Activated CD4-positive, CD25-positive, alpha-beta regulatory T cell treated with anti-CD3 and anti-CD28 coated beads, Interleukin-2, amount 50 U/mL, for 24 hours (primary cell): ENCODE measurements at regions not wholly inside any gene's neighbourhood (a gene's known extent, or its start where the extent isn't known, plus 50 kb on each side); places are given as distances from the start of the nearest gene placed in this dataset.

Experiments
- ATAC-seq, 2 donors: fragments of 150-1000 bp; cut with Tn5 transposase; one replicate each; pipeline ENCODE4 v1.10.0; 2021; ENCODE audit warnings: mild to moderate bottlenecking in 1 of 2, moderate library complexity in 1 of 2

DNA sequence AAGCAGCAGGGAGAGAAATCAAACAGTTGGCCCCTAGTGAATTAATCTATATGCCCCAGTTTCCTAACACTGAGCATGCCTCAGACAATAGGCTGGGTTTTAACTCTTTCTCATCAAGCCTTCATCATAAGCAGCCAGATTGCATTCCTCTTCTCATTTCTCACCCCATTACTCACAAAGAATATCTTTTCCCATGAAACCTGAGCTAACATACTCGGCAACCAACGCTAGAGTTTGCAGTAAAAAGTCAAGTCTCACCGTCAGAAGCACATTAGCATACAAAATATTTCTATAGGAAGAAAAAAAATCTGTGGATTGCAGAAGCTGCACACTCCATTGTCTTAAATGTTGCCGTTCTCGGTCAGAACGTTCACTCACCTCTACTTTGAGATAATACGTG is 429.9 kb upstream of the ARID1B start:
- no peak for ATAC-seq

- ATAC-seq: no peak
Observed at GRCh38 chr6:156345700-156346099, 431.5 kb upstream of the ARID1B start.

DNA sequence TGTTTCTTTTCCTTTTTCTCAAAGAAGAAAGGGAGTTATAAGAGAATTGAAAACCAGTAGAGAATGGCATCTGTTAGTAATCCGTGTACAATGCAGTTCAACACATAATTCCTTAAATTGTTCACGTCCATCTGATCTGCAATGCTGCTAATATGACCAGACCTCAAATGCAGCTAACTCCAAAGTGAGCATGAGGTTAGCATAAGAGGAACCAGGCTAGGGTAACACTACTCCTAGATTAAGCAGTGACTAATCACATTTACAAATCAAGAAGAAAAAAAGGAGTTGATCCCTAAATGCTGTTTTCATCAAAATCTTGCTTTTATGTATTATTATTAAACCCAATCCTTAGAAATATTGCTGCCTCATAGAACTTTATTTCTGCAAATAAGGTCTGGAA is 432.7 kb upstream of the ARID1B start:
- no peak for ATAC-seq

- no peak for ATAC-seq
Observed at GRCh38 chr6:156337801-156338200, 439.4 kb upstream of the ARID1B start.

GRCh38 chr6:156336733-156337132 is 440.4 kb upstream of the ARID1B start:
- ATAC-seq: no peak

DNA sequence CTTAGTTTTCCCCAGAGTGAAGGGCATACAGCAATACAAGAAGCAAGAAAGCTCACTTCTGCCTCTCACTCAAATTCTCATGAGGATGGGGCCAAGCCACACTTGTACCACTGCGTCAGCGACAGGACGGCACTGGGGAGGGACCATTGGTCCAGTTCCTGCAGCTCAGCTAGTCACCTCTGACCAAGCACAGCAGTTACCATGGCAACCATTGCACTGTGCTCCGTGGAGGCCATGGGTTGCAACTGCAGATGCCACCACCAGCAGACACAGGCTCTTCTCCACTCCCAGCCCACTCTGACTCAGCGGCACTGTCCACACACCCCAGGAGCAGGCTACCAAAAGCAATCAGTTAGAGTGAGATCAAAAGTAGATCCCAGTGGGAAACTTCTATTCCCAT is 441.1 kb upstream of the ARID1B start:
- ATAC-seq: no peak

DNA sequence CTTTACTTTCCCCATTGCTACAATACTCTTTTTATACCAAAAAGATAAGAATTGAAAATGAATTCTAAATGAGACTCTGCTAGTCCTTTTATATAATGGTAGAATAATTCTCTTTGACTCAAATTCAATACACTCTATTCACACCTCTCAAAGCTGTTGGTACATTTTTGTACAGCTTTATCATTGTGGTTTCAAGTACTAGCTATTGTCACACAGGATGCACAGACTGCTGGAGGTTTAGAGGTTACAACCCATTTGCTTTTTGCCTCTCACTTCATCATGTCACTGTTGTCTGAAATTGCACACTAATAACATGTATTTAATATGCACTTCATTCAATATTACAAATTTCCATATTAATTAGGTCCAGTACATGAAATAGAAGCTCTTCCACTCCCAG is 442.2 kb upstream of the ARID1B start:
- ATAC-seq: no peak

DNA sequence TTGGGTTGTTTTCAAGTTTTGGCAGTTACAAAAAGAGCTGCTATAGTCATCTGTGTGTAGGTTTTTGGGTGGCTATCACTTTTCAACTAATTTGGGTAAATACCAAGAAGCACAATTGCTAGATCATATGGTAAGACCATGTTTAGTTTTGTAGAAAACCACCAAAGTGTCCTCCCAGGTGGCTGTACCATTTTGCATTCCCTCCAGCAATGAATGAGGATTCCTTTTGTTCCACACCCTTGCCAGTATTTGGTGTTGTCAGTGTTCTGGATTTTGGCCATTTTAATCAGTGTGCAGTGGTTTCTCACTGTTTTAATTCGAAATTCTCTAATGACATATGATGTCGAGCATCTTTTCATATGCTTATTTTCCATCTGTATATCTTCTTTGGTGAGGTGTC is 457.5 kb upstream of the ARID1B start:
- ATAC-seq: no peak

DNA sequence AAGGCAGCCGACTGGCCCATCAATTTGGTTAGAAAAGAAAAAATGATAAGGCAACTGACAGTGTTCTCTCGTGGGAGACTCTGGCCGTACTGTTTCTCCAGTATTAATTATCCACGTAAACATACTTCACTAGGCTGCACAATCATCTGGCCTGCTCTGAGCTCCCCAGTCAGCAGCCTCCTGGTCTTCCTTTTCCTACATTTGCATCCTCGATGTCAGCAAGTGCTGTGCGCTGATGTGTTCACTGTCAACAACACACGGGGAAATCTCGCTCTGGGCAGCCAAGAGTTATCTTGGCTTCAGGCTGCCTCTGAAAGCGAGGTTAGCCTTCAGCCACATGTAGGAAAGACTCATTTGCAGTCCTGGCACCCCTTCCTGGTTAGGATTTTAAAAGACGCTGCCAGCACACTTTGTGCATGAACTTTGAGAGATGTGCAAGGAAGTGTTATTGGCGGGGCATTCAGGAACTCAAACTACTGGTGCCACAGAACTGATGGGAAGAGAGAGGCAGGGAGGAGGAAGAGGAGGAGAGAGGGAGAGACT is 460.5 kb upstream of the ARID1B start:
- no peak for ATAC-seq

DNA sequence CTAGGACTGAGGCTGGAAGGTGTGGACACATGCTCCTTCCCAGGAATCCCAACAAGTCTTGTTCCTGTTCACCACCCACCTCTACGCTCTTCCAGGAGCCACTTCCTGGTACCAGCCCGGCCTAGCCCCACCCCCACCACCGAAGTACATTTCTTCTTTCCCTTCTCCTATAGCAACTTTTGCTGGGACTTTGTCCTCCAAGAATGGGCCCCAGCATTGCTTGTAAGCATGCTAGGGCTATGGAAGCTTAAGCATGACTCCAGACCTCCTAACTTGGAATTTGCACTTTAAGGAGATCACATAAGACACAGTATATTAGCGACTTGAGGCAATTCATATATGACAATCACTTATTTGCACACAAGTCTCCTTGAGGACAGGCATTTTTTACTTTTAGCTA is 462.0 kb upstream of the ARID1B start:
- no peak for ATAC-seq

- no peak for ATAC-seq
Observed at GRCh38 chr6:156313037-156313436, 464.1 kb upstream of the ARID1B start.

DNA sequence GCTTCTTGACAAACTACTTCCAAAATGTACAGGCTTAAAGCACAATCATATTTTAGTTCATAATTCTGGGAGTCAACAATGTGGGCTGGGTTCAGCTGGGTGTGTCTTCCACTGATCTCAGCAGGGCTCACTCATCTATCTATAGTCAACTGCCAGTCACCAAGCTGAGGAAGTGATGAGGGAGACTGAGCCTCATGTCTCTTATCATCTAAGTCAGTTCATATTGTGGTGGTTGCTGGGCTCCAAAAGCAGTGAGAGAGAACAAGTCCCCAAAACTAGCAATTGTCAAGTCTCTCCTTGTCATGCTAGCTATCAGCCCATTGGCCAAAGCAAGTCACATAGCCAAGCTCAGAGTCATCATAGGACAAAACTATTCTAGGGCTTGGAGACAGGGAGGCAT is 465.9 kb upstream of the ARID1B start:
- no peak for ATAC-seq

GRCh38 chr6:156310701-156311100 is 466.5 kb upstream of the ARID1B start:
- ATAC-seq: no peak

DNA sequence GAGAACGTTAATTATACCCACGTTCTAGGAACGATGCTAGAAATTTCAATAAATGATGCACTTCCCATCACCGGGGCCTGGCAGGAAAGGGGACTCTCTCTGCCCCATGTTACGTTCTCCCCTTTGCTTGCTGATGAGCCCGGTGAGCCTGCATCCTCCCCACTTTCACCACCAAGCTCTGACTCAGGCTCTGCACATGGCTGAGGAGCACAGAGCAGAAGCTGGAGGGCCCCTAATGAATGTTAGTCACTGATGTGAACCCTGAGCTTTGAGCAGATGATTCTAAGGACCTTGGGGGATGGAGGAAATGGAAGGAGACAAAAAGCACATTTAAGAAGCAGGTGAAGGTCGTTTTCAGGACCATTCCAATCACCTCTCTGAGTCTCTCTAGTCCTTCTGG is 468.2 kb upstream of the ARID1B start:
- no peak for ATAC-seq

GRCh38 chr6:156308604-156309003 is 468.6 kb upstream of the ARID1B start:
- ATAC-seq: no peak

DNA sequence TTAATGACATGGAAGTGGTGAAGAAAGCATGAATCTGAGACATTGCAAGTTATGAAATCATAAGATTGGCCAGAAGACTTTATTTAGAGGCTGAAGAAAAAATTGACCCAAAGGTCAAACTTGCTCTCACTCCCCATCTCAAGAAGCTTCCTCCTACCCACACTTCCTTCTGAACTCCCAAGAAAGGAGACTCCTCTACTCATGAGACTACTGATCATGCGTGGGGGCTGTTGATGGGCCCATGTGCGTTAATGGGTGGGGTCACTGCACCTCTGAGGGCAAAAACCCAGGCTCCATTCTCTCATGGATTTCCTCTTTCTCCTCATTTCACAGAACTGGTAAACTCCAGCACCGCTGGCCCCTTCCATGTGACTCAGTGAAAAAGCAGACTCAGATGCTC is 470.6 kb upstream of the ARID1B start:
- no peak for ATAC-seq

DNA sequence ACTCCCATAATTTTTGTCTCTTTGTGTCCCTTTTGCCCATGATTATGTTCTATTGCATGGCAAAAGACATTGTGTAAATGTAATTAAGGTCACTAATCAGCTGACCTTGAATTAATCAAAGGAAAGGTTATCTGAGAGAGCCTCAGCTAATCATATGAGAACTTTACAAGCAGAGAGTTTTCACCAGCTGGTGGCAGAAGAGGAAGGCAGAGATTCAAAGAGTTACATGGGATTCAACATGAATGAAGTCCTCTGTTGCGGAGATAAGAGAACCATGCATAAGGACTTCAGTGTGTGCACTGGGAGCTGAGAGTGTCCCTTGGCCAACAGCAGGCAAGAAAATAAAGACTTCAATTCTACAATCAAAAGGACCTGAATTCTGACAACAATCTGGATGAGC is 494.1 kb upstream of the ARID1B start:
- ATAC-seq: no peak

DNA sequence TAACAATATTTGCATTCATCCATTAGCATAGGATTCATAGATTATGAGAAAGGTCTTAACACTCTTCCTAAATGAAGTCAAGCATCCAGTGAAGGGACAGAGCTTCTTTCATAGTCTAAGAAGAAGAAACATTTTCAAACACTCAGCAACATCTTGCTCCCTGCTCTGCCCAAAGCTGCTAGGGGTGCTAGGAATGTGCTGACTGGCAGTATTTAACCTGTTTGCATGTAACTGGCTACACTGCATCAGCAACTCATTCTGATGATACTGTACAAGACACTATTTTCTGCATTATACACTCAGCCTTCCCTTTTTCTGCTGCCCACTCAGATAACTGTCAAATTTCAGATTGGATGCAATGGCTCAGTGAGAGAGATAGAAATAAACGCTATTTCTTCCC is 495.1 kb upstream of the ARID1B start:
- no peak for ATAC-seq

GRCh38 chr6:156281266-156281665 is 495.9 kb upstream of the ARID1B start:
- no peak for ATAC-seq

- ATAC-seq: no peak
Observed at GRCh38 chr6:156280065-156280464, 497.1 kb upstream of the ARID1B start.

- no peak for ATAC-seq
Observed at GRCh38 chr6:156279261-156279969, 497.8 kb upstream of the ARID1B start.

- no peak for ATAC-seq
Observed at GRCh38 chr6:156273065-156273711, 504.0 kb upstream of the ARID1B start.

DNA sequence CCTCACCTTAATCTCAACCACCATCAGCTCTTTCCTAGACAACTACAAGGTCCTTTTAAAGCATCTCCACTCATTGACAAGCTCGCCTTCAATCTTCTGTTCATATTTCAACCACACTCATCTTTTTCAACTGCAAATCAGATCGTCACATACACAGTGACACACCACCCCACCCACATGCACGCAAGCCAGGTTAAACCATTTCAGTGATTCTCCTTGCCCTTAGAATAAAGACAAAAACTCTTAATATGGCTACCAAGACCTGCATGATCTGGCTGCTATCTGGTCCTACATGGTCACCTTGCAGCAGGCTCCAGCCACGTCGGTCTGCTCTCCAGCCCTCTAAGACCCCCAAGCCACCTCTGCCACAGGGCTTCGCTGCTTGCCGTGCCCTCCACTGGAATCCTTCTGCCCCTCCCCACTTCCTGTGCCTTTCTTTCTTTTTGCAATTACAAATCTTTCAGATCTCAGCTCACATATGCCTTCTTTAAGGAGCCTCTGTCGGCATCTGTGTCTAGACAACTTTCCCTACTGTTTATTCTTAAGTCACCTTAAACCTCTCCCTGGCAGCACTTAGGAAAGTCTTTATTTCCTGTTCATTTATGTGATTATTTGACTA is 507.3 kb upstream of the ARID1B start:
- peak; percentile 25 to 27 for ATAC-seq

GRCh38 chr6:156268849-156269248 is 508.3 kb upstream of the ARID1B start:
- no peak for ATAC-seq
